GM21528 (cell line): ENCODE measurements at regions not wholly inside any gene's neighbourhood (a gene's known extent, or its start where the extent isn't known, plus 50 kb on each side); places are given as distances from the start of the nearest gene placed in this dataset.

Experiments
- ATAC-seq: cut with Tn5 transposase; IDR thresholded peaks from one replicate; pipeline ENCODE4 v1.9.1; 2021; ENCODE audit warnings: mild to moderate bottlenecking, moderate library complexity; ENCODE audit not compliant: unreplicated experiment, low FRiP score

GRCh38 chr10:108515821-108516220, 1351.3 kb upstream of the SORCS1 start:
- no peak for ATAC-seq

- ATAC-seq: no peak
These were observed 1335.9 kb upstream of the SORCS1 start for GRCh38 chr10:108500396-108500795.

DNA sequence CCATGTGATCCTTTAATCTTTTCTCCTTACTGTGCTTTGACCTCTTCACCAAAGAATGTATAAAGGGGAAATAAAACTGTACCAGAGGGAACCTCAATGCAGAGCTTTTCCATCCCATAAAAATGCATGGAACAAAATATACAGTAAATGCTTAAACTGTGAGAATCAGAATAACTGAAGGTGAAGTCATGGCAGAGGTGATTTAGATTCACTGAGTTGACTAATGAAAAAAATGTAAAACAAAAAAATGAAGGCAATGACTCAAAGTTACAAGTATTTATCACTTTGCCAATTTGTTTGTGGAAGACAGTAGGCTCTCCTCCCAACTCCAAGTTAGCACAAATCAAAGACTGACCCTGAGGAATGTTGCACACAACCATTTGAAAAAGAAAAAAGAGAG, 1331.6 kb upstream of the SORCS1 start:
- ATAC-seq: no peak

GRCh38 chr10:108490944-108491343, 1326.4 kb upstream of the SORCS1 start:
- no peak for ATAC-seq

DNA sequence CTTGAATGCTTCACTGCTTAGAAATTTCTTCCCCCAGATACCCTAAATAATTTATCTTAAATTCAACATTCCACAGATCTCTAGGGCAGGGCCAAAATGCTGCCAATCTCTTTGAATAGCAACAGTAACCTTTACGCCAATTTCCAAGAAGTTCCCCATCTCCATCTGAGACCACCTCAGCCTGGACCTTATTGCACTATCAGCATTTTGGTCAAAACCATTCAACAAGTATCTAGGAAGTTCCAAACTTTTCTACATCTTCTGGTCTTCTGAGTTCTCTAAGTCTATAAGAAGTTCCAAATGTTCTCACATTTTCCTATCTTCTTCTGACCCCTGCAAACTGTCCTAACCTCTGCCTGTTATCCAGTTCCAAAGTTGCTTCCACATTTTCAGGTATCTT, 1306.9 kb upstream of the SORCS1 start:
- no peak for ATAC-seq

DNA sequence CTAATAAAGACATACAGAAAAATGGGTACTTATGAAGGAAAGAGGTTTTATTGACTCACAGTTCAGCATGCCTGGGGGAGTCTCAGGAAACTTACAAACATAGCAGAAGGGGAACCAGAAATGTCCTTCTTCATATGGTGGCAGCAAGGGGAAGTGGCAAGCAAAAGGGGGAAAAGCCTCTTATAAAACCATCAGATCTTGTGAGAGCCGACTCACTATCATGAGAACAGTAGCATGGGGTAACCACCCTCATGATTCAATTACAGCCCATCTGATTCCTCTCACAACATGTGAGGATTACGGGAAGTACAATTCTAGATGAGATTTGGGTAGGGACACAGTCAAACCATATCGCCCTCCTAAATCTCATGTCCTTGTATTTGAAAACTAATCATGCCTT, 1305.4 kb upstream of the SORCS1 start:
- no peak for ATAC-seq

DNA sequence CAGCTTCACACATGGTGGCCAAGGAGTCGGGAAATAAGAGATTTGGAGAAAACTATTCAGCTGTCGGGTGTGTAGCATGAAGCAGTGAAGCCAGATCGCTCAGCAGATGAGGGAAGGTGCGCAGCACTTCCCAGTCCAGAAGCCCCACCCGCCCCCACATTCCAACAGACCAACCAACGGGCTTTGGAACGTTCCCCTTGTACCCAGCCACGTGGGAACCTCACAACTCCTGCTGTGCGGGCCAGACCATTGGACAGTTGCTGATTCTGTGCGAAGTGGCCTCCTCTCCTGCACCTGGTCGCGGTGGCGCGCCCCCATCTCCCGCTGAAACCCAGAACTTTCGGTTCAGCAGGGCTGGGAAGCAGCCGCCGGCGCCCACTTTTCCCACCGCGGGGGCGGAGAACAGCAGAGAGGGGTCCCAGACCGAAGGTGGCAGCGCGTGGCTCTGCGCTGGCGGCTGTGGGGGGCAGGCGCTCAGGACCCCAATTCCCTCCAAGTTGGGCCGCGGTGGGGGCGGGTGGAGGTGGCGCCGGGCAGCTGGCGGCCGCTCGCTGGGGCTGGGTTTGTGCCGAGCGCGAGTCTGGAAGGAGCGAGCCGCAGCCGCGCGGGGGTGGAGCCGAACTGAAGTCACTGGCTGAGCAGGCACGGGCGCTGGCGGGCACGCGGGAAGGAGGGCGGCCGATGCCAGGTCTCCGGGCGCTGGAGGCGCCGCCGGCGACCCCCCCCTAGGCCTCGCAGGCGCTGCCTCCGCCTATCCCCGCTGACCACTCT, 1301.5 kb upstream of the SORCS1 start:
- no peak for ATAC-seq

DNA sequence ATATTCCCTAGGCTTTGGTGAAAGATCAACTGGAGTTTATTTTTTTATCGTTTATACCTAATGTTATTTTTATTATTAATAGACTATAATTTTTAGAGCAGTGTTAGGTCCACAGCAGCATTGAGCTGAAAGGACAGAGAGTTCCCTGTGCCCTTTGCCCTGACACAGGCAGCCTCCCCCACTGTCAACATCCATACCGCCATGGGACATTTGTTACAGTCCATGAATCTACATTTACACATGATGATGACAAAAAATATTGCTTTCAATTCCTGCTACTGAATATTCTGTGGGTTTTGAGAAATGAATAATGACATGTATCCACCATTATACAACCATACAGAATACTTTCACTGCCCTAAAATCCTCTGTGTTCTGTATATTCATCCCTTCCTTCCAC, 1297.5 kb upstream of the SORCS1 start:
- no peak for ATAC-seq

DNA sequence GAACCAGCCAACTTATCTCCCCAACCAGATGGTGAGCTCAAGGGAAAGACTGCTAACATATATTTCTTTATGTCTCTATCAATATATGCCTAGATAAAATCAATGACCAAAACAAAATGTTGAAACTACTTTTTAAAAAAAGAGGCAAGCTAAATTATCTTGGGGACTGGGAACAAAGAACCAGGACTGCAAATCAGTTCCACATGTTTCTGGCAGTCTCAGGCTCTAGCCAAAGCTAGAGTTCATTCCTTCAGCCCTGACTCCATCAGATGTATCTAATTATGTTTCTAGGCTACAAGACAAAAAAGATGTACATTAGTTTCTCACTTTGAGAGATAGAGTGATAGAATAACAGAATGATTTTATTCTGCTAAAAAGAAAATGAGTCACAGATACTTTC, 1290.3 kb upstream of the SORCS1 start:
- ATAC-seq: no peak

DNA sequence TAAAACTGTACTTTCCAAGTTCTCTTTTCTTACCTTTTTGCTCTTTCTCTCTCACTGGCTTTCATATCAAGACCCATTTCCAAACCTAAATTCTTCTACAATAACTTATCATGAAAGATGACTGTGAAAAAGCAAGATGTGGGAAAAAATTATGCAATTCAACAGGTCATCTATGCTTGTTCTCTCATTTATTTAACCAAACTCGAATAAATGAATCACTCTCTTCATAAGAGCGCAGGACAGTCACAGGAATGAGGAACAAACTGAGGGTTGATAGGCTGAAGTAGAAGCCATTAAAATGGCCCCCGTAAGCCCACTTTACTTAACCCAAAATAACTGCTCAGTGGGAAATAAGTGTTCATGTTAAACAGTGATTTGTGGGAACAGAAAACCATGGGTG, 1289.7 kb upstream of the SORCS1 start:
- ATAC-seq: no peak

DNA sequence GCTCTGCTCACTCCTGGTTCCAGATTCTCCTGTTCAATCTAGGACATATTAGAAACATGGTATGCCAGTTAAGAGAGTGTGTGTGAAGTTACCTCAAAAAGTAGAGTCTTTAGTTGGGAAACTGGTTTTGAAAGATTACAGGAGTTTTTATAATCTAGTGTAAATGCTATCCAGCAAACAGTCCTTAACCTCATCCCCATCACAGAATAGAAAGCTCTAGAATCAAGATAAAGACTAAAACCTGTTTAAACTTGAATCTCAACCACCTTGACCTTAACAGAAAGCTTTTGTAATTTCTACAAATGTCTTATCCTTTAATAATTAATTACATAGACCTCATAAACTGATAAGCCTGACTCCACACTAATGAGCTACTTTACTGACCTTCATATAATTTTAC, 1288.7 kb upstream of the SORCS1 start:
- no peak for ATAC-seq

- ATAC-seq: no peak
These were observed 1288.0 kb upstream of the SORCS1 start for GRCh38 chr10:108452533-108452932.

DNA sequence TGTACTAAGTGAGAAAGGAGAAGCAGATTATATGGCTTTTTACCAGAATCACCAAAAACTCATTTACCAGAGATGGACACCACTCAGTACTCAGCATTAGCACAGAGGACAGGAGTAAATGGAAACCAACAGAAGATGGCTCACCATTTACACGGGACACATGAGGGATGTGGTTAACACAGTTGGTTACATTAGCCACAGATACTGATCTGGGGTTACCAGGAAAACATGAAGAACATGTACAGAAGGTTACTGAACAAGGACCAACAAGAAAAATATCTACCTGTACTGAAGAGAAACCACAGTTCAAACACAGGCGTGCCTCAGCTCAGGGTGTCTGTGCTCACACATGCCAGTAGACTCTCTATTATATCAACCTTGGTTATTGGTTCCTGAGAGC, 1285.8 kb upstream of the SORCS1 start:
- no peak for ATAC-seq

- ATAC-seq: no peak
These were observed 1281.2 kb upstream of the SORCS1 start for GRCh38 chr10:108445746-108446145.

GRCh38 chr10:108443636-108444035, 1279.1 kb upstream of the SORCS1 start:
- ATAC-seq: peak; percentile 72

GRCh38 chr10:108439397-108439796, 1274.9 kb upstream of the SORCS1 start:
- ATAC-seq: no peak

- ATAC-seq: no peak
These were observed 1271.6 kb upstream of the SORCS1 start for GRCh38 chr10:108436096-108436495.

- no peak for ATAC-seq
These were observed 1270.2 kb upstream of the SORCS1 start for GRCh38 chr10:108434559-108435252.

GRCh38 chr10:108427146-108427545, 1262.6 kb upstream of the SORCS1 start:
- ATAC-seq: no peak

DNA sequence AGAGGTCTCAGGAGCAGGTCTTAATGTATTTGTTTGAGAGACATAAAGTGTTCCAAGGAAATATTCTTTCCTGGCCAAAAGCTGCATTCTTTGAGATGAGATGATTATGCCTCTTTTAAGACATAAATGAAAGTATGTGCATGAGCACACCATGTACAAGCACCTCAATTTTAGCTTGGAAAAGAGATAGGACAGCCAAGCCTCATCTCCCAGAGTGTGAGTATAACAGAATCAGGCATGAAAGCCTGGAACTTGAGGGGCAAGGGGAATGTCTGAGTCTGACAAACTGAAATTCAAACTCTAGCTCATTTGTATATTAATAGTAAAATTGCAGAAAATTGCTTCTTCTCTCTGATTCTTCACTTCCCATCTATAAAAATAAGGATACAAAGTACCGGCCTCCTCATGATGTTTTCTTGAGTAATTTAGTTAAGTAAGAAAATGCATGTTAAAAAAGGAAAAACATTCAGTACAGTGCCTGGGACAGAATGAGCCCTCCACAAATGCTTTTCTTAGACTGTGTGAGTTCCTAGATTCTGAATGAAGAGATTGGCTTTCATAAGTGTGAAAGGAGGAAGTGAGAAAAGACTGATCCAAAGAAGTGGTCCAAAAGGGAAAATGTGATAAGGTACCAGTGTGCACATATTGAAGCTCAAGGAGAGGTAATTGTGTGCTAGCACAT, 1260.9 kb upstream of the SORCS1 start:
- no peak for ATAC-seq

DNA sequence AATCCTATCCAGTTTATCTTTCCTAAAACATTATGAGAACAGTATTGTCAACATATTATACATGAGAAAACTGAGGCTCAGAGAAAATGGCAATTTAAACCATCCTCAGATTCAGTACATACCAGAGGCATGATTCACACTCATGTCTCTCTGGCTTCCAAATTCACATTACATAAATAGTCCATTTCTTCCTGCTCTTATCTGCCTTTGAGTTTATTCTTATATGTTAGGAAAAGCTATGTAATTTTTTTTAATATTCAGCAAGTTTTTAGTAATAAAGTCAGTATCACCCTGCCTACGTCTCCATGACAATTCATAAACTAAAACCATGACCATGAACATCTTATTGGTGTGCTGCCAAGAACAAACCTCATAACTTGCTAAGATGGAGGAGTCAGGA, 1260.2 kb upstream of the SORCS1 start:
- no peak for ATAC-seq

GRCh38 chr10:108422286-108422685, 1257.8 kb upstream of the SORCS1 start:
- ATAC-seq: no peak
